ENCODE measurements at regions not wholly inside any gene's neighbourhood (a gene's known extent, or its start where the extent isn't known, plus 50 kb on each side); places are given as distances from the start of the nearest gene placed in this dataset.
"Not testable (repeated sequence)": the region's sequence is repeated elsewhere in the genome, so short reads cannot be mapped to it uniquely, and the experiment has no call there.

GRCh38 chr4:53959343-53960120 lies 104.9 kb downstream of the CHIC2 start:
- DNase-seq: no peak

GRCh38 chr4:53956454-53956853 lies 108.0 kb downstream of the CHIC2 start:
- DNase-seq: no peak

GRCh38 chr4:53956053-53956452 lies 108.4 kb downstream of the CHIC2 start:
- DNase-seq: no peak

GRCh38 chr4:53951414-53951813 lies 113.0 kb downstream of the CHIC2 start:
- DNase-seq: no peak

DNA sequence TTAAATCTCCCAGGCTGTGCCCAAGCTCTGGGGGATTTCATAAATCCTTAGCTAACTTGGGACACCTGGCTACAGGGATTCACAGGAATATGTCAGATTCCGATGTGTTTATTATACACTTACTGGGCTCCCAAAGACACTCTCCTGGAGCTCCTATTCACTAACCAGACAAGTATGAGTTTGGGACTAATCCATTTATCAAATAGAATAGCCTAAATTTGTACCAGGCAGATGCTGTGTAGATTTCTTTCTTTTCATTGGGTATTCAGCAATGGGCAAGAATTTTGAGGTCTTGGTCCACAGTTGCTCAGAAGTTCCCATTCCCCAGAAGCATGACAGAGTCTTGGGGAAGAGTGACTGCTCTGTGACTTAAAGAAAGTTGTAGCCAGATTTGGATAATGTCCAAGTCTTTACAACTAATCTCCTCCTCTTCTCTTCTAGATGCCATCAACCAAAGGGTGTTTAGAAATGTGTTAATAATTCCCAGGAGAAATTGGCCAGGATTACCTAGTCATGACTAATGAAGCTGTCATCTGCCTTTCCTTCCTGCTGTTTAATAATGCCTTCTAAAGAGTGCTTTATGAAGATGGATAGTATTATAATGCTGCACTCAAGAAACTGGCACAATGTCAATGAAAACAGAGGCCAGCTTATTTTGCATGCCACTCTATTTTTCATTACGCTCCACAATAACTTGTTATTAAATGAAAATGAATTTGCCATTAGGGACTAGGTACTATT lies 120.9 kb downstream of the CHIC2 start:
- peak; percentile 34 for DNase-seq

DNA sequence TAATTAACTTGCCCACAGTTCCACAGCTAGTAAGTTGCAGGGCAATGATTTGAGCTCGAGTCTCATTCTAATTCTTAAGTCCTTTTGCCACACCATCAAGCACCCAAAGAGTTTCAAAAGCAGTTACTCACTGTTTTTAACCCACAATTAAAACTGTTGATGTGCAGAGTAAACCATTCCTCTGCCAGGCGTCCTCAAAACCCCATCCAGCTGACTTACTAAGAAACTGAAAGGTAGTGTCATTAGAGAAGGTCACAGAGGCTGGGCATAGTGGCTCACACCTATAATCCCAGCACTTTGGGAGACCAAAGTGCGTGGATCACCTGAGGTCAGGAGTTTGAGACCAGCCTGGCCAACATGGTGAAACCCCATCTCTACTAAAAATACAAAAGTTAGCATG lies 121.7 kb downstream of the CHIC2 start:
- DNase-seq: no peak

DNA sequence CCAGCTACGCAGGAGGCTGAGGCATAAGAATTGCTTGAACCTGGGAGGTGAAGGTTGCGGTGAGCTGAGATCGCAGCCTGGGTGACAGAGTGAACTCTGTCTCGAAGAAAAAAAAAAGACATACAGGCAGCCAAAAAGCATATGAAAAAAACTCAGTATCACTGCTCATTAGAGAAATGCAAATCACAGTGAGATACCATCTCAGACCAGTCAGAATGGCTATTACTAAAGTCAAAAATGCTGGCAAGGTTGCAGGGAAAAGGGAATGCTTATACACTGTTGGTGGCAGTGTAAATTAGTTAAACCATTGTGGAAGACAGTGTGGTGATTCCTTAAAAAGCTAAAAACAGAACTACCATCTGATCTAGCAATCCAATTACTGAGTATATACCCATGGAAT lies 123.1 kb downstream of the CHIC2 start:
- DNase-seq: no peak

- not testable (repeated sequence) for DNase-seq
Measured at GRCh38 chr4:53939892-53940291, 124.5 kb downstream of the CHIC2 start.

DNA sequence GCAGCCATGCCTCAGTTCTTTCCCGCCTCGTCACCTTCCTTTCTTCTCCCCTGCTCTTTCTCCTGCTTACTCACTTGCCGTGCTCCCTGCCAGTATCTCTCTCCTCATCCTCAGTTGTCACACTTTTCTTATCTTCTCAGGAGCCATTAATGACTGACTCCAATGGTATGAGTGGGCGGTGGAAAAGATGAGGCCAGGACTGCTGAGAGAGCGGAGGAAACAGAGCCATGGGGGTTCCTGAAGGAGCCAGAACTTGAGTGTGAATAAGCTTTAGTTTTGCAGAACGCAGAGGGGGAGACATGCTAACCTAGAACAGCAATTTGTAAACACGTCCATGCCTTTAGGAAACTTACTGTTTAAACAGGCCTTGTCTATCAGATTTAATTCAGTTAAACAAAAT lies 126.5 kb downstream of the CHIC2 start:
- DNase-seq: peak; percentile 19

GRCh38 chr4:53937327-53937726 lies 127.1 kb downstream of the CHIC2 start:
- DNase-seq: no peak

- no peak for DNase-seq
Measured at GRCh38 chr4:53935780-53936179, 128.6 kb downstream of the CHIC2 start.

DNA sequence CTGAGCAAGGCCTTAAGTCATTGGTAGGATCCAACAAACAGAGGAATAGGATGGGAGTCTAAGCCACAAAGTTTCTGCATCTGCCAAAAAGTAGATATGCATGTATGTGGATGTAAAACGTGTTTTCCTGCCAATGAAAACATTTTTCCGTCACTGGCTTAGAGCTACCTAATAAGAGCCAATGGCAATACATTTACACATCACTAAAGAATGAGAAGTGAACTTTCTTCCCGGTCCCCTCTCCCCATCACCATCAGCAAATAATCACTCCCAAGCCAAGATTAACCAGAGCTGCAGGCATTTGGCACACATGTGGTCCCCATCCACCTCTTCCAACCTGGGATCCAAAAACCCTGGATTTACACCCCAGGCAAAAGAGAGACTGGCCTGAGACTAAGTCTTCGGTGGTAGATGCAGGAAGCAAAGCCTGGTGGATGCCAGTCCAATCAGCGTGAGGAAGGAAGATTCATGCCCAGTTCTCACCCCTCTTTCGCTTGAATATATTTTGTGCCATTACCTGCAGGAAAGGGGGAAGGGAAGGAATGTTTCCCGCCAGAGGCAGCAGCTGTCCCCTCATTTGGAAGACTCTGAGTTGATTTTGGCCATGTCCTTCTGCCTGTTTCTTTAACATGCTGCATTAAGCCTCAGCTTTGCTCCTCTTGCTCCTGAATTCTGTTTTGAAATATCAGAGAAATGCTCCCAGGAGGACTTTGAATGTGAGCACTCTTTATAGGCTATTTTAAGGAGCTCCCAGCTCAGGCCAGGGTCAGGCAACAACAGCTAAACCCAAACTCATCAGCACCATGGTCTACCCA lies 131.4 kb downstream of the CHIC2 start:
- no peak for DNase-seq

DNA sequence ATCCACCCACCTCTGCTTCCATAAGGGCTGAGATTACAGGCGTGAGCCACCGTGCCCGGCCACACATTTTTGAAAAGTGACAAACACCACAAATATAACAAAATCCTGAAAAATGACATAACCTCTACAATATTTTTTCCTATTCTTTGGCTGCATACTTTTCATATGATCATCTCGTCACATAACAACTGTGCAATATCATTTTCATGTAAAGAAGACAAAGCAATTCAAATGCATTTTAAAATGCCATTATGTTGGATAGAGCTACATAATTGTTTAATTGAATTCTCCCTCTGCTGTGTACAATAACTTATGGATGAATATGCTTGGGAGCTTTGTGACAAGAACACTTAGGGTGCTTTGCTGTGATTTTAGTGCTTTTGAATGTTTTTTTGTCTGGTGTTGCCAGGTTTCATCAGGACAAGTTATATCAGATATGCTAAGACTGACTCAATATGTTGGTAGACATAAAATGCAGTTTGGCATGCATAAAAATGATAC lies 132.9 kb downstream of the CHIC2 start:
- no peak for DNase-seq

GRCh38 chr4:53929955-53930798 lies 134.2 kb downstream of the CHIC2 start:
- DNase-seq: peak; percentile 54

DNA sequence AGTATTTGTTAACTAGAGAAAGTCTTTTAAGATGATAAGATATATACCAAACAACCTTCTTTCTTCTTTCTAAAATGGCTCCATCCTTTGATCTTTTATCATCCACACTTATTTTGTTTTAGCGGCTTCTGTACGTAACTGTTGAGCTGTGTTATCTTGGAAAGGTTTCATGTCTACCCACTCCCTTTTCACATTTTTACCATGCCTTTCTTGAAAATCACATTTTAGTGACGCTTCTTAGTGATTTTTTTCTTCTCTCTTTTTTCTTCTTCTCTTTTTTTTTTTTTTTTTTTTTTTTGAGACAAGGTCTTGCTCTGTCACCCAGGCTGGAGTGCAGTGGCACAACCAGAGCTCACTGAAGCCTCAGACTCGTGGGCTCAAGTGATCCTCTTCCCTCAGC lies 135.1 kb downstream of the CHIC2 start:
- DNase-seq: no peak

GRCh38 chr4:53928825-53929224 lies 135.6 kb downstream of the CHIC2 start:
- no peak for DNase-seq

- no peak for DNase-seq
Measured at GRCh38 chr4:53925050-53925605, 139.3 kb downstream of the CHIC2 start.

GRCh38 chr4:53924333-53925049 lies 139.9 kb downstream of the CHIC2 start:
- no peak for DNase-seq

- DNase-seq: no peak
Measured at GRCh38 chr4:53923921-53924320, 140.5 kb downstream of the CHIC2 start.

- no peak for DNase-seq
Measured at GRCh38 chr4:53921856-53922255, 142.5 kb downstream of the CHIC2 start.

GRCh38 chr4:53920883-53921282 lies 143.5 kb downstream of the CHIC2 start:
- no peak for DNase-seq

Measured in T1000 (cell line).